ENCODE measurements at regions not wholly inside any gene's neighbourhood (a gene's known extent, or its start where the extent isn't known, plus 50 kb on each side); places are given as distances from the start of the nearest gene placed in this dataset.

DNA sequence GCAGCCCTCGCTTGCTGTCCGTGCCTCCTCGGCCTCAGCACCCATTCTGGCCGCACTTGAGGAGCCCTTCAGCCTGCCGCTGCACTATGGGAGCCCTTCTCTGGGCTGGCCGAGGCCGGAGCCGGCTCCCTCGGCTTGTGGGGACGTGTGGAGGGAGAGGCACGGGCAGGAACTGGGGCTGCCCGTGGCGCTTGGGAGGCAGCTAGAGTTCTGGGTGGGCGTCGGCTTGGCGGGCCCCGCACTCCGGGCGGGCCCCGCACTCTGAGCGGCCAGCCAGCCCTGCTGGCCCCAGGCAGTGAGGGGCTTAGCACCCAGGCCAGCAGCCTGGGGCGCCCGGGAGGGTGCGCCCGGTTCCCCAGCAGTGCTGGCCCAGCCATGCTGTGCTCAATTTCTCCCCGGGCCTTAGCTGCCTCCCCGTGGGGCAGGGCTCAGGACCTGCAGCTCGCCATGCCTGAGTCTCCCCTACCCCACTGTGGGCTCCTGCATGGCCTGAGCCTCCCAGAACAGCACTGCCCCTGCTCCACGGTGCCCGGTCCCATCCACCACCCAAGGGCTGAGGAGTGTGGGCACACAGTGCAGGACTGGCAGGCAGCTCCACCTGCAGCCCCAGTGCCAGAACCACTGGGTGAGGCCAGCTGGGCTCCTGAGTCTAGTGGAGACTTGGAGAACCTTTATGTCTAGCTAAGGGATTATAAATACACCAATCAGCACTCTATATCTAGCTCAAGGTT lies 240.0 kb upstream of the PRR20A start:
- DNase-seq (ENCODE audit: extremely low spot score) = no peak
- POLR2A ChIA-PET = no interaction called here
- TF ChIP-seq, protein P1, sequence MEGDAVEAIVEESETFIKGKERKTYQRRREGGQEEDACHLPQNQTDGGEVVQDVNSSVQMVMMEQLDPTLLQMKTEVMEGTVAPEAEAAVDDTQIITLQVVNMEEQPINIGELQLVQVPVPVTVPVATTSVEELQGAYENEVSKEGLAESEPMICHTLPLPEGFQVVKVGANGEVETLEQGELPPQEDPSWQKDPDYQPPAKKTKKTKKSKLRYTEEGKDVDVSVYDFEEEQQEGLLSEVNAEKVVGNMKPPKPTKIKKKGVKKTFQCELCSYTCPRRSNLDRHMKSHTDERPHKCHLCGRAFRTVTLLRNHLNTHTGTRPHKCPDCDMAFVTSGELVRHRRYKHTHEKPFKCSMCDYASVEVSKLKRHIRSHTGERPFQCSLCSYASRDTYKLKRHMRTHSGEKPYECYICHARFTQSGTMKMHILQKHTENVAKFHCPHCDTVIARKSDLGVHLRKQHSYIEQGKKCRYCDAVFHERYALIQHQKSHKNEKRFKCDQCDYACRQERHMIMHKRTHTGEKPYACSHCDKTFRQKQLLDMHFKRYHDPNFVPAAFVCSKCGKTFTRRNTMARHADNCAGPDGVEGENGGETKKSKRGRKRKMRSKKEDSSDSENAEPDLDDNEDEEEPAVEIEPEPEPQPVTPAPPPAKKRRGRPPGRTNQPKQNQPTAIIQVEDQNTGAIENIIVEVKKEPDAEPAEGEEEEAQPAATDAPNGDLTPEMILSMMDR (IDR thresholded peaks at IDR 0.05; ENCODE audit: control extremely low read depth, extremely low read depth, low read depth, missing control alignments) = no peak
- CTCF ChIA-PET = interaction anchor here (1.1 to 1.5 kb wide), 3 partner anchors 10 to 24 kb away, joined by 3 to 4 read pairs (median 3); no protein-coding TSS in a partner anchor

DNA sequence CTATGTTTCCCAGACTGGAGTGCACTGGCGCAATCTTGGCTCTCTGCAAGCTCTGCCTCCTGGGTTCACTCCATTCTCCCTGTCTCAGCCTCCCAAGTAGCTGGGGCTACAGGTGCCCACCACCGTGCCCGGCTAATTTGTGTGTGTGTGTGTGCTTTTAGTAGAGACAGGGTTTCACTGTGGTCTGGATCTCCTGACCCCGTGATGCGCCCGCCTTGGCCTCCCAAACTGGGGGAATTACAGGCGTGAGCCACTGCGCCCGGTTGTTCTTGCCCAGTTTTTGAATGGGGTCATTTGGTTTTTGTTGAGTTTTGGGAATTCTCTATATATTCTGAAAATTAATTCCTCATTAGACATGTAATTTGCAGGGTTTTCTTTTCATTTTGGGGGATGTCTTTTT lies 238.4 kb upstream of the PRR20A start:
- no peak for DNase-seq (ENCODE audit: extremely low spot score)
- TF ChIP-seq, protein P1 (IDR thresholded peaks at IDR 0.05; ENCODE audit: control extremely low read depth, extremely low read depth, low read depth, missing control alignments) = no peak
- POLR2A ChIA-PET = no interaction called here
- CTCF ChIA-PET = no interaction called here

DNA sequence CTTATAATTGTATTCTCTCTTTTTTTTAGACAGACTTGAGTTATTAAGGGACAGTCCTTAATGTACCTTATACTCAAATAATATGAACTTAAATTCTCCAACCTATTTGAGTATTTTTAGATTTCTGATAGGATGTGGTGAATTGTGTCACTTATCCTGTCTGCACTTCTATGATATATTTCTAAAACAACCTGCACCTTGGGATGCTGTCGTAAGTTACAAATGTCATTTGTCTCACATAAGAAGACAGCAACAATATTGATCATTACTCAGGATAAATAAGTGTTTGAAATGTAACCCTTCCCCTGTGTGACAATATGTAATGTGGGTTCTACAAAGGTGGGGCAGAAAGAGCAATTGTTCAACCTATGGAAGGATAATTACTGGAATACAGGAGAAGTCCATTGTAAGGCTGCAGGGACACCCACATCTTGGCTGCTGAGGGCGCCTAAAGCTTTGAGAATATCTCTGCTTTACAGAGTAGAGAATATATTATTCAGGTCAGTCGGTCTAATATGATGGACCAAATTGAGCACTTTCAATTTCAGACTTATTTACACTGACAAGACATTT lies 236.9 kb upstream of the PRR20A start:
- no peak for DNase-seq (ENCODE audit: extremely low spot score)
- TF ChIP-seq, protein P1 (IDR thresholded peaks at IDR 0.05; ENCODE audit: control extremely low read depth, extremely low read depth, low read depth, missing control alignments) = no peak
- ChIA-PET POLR2A (no interaction called here), CTCF (no interaction called here)

DNA sequence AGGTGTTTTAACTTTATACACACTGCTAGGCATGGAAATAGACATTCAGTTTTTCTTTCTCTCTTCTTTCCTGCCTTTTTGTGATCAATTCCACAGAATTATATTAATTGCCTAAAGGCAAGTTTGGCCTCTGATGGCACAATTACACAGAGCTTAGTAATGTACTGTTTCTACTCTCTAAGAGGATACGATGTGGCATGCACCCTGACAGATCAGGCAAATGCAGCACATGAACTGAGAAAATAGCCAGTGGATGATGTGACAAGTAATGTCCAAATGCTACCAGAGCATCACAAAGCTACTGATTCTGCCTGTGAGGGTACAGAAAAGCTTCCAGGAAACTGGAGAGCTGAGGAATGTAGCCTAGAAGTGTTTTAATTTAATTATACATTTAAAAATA lies 233.8 kb upstream of the PRR20A start:
- no peak for DNase-seq (ENCODE audit: extremely low spot score)

DNA sequence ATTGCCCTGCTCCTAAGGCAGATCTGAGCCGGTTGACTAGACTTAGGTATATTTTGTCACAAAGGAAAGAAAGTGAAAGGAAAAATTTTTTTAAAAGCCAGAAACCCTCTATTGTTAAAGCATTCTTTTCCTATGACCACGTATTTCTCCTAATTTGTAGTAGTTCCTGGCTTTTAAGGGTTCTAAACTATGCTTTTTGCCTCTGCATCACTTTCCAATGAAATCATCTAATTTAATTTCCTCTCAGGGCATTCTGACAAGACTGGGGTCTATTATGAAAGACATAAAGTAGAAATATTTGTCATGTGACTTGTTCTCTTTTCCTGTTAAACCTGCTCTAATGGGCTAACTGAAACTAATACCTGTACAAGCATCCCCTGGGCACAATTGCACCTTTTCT lies 233.0 kb upstream of the PRR20A start:
- POLR2A ChIA-PET = no interaction called here
- TF ChIP-seq, protein P1 (IDR thresholded peaks at IDR 0.05; ENCODE audit: control extremely low read depth, extremely low read depth, low read depth, missing control alignments) = no peak
- no peak for DNase-seq (ENCODE audit: extremely low spot score)
- CTCF ChIA-PET = no interaction called here

More for the DNA sequence above, 233.8 kb upstream of the PRR20A start:
- ChIA-PET CTCF (no interaction called here), POLR2A (no interaction called here)
- TF ChIP-seq, protein P1 (IDR thresholded peaks at IDR 0.05; ENCODE audit: control extremely low read depth, extremely low read depth, low read depth, missing control alignments) = no peak

DNA sequence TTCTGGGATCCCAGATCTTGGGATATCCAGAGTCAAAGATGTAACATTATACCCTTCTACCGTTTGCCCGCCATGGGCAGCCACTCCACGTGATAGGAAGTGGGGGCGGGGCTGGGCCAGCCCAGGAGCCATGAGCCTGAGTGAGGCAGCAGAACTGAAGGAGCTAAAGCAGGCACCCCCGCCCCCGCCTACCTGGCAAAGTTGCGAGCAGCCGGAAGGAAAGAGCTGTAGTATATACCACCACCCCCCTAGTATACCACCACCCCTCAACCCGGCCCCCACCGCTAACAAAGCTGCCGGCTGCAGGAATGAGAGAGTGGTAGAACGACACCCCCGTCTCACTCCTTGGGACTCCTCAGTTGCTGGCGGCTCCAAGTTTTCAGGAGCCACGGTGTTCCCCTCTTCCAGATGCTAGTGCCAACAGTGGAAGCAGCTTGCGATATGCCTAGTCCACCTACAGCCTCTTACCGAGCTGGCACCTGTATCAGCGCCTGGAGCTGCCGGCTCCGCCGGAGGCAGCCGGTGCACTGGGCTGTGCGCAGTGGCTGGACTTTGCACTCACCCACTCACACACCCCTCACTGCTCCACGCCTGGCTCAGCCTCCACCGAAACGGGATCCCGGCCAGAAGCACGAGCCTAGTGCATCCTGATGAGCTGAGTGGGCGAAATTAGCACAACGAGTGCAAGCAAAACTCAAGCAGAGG lies 230.7 kb upstream of the PRR20A start:
- ChIA-PET CTCF (interaction anchor here (1.2 kb wide), 1 partner anchor 11 kb away, joined by 3 read pairs; no protein-coding TSS in a partner anchor), POLR2A (no interaction called here)
- TF ChIP-seq, protein P1 (IDR thresholded peaks at IDR 0.05; ENCODE audit: control extremely low read depth, extremely low read depth, low read depth, missing control alignments) = no peak
- DNase-seq (ENCODE audit: extremely low spot score) = no peak
